ENCODE measurements at regions not wholly inside any gene's neighbourhood (a gene's known extent, or its start where the extent isn't known, plus 50 kb on each side); places are given as distances from the start of the nearest gene placed in this dataset.

- TF ChIP-seq POLR2AphosphoS5 (IDR thresholded peaks at IDR 0.05) (no peak), EP300 (IDR thresholded peaks at IDR 0.05; ENCODE audit: low read depth) (no peak), POLR2A (IDR thresholded peaks at IDR 0.05) (no peak)
- TF ChIP-seq, protein P1, sequence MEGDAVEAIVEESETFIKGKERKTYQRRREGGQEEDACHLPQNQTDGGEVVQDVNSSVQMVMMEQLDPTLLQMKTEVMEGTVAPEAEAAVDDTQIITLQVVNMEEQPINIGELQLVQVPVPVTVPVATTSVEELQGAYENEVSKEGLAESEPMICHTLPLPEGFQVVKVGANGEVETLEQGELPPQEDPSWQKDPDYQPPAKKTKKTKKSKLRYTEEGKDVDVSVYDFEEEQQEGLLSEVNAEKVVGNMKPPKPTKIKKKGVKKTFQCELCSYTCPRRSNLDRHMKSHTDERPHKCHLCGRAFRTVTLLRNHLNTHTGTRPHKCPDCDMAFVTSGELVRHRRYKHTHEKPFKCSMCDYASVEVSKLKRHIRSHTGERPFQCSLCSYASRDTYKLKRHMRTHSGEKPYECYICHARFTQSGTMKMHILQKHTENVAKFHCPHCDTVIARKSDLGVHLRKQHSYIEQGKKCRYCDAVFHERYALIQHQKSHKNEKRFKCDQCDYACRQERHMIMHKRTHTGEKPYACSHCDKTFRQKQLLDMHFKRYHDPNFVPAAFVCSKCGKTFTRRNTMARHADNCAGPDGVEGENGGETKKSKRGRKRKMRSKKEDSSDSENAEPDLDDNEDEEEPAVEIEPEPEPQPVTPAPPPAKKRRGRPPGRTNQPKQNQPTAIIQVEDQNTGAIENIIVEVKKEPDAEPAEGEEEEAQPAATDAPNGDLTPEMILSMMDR (IDR thresholded peaks at IDR 0.05) = no peak
Measured at GRCh38 chr9:90526386-90526785, 116.2 kb downstream of the DIRAS2 start.
